ENCODE measurements at regions not wholly inside any gene's neighbourhood (a gene's known extent, or its start where the extent isn't known, plus 50 kb on each side); places are given as distances from the start of the nearest gene placed in this dataset.

DNA sequence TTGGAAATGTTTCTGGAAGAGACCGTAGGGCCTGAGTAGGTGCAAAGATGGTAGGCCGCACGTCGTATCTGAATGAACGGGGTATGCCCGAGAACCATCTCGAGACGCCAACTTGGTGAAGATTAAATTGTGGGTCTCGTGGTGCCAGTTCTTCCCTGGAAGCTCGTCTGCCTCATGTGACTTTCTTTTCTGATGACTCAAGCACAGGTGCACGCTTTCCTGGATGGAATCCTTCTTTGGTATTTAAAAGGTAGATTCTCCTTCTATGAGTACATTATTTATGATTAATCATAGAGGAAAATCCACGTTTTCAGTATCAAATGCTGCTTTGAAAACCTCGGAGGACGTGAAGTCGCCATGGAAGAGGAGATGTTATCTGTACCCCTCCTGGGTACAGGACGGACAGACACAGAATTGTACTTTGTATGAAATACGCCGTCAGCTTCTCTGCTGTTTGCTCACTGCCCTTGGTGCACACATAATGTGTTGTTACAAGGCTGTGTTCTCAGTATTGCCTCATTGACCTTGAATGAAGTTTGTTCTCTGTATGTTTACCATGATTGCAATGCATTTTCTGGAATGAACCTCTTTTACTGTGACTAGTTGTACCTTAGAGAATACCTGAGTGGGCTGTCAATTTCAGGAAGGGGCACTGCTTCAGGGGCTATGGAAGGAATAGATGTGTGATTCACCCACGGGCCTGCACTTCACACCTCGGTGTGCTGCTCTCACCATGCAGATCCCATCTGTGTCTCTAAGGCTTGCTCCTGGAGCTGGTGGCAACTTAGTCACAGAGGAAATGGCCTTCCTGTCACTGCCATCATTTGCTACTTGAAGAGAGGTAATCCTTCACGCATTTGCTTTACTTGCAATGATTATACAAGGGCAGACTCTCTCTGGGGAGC, 137.3 kb upstream of the RTL1 start:
- Histone ChIP-seq H3K27ac (ENCODE audit: low read length) (no peak overlapping the region), H3K4me3 (ENCODE audit: low read depth in 2 of 2, low read length in 2 of 2) (no peak overlapping the region), H3K4me1 (ENCODE audit: control insufficient read depth, insufficient read depth, low read length) (no peaks in the 10 kb centered on the region), H3K27me3 (ENCODE audit: control insufficient read depth, insufficient read depth, low read length) (no peaks in the 10 kb centered on the region), H3K36me3 (ENCODE audit: control insufficient read depth, insufficient read depth, low read length) (no peaks in the 10 kb centered on the region), H3K9me3 (ENCODE audit: control insufficient read depth, insufficient read depth, low read depth, low read length) (no peaks in the 10 kb centered on the region)
- intact Hi-C loops (cut with micrococcal nuclease; ENCODE audit: unreplicated experiment) (no loop called here), in situ Hi-C loops (cut with HindIII; ENCODE audit: low pct_unique_long_range_greater_than_20kb, low sequenced_read_pairs) (no loop called here)
- no peak for DNase-seq (ENCODE audit: low read depth, low spot score)
- BruUV-seq (replicated peaks), result no TSS peak
- CTCF ChIA-PET, result no interaction called here
- no peak for ATAC-seq
- POLR2A ChIA-PET, result no interaction called here
- TF ChIP-seq SIN3A (IDR thresholded peaks at IDR 0.05; ENCODE audit: borderline replicate concordance, insufficient read depth, low read depth, low read length), result no peak
- TF ChIP-seq CTCF (IDR thresholded peaks at IDR 0.05), result no peak
- TF ChIP-seq TCF7L2 (IDR thresholded peaks at IDR 0.05; ENCODE audit: low read depth, low read length), result no peak
- no peak for TF ChIP-seq POLR2AphosphoS5 (IDR thresholded peaks at IDR 0.05; ENCODE audit: low read depth, low read length)
- no peak for TF ChIP-seq REST (IDR thresholded peaks at IDR 0.05; ENCODE audit: insufficient read depth in 1 of 2, low read depth in 2 of 2, low read length in 1 of 2)

GRCh38 chr14:101043891-101044290, 140.4 kb upstream of the RTL1 start:
- no peaks in the 10 kb centered on the region for H3K36me3 ChIP-seq (ENCODE audit: control insufficient read depth, insufficient read depth, low read length)
- POLR2A ChIA-PET, result no interaction called here

More at GRCh38 chr14:101043891-101044290, 140.4 kb upstream of the RTL1 start:
- no peak overlapping the region for H3K27ac ChIP-seq (ENCODE audit: low read length)
- DNase-seq (ENCODE audit: low read depth, low spot score) (no peak), ATAC-seq (no peak)
- no peaks in the 10 kb centered on the region for H3K27me3 ChIP-seq (ENCODE audit: control insufficient read depth, insufficient read depth, low read length)
- intact Hi-C loops (cut with micrococcal nuclease; ENCODE audit: unreplicated experiment) (no loop called here), in situ Hi-C loops (cut with HindIII; ENCODE audit: low pct_unique_long_range_greater_than_20kb, low sequenced_read_pairs) (no loop called here)
- H3K4me1 ChIP-seq (ENCODE audit: control insufficient read depth, insufficient read depth, low read length), result no peaks in the 10 kb centered on the region
- no peak overlapping the region for H3K4me3 ChIP-seq (ENCODE audit: low read depth in 2 of 2, low read length in 2 of 2)
- TF ChIP-seq SIN3A (IDR thresholded peaks at IDR 0.05; ENCODE audit: borderline replicate concordance, insufficient read depth, low read depth, low read length) (no peak), CTCF (IDR thresholded peaks at IDR 0.05) (no peak), POLR2AphosphoS5 (IDR thresholded peaks at IDR 0.05; ENCODE audit: low read depth, low read length) (no peak), TCF7L2 (IDR thresholded peaks at IDR 0.05; ENCODE audit: low read depth, low read length) (no peak), REST (IDR thresholded peaks at IDR 0.05; ENCODE audit: insufficient read depth in 1 of 2, low read depth in 2 of 2, low read length in 1 of 2) (no peak)
- no TSS peak for BruUV-seq (replicated peaks)
- CTCF ChIA-PET, result no interaction called here
- H3K9me3 ChIP-seq (ENCODE audit: control insufficient read depth, insufficient read depth, low read depth, low read length), result no peaks in the 10 kb centered on the region

Data from Panc1 (cell line).